GM12878 (cell line): ENCODE measurements at regions not wholly inside any gene's neighbourhood (a gene's known extent, or its start where the extent isn't known, plus 50 kb on each side); places are given as distances from the start of the nearest gene placed in this dataset.

Experiments used
- ATAC-seq: fragments of 200-7000 bp; cut with Tn5 transposase; 3 replicates; pipeline ENCODE4 v1.9.1; 2020; ENCODE audit warnings: mild to moderate bottlenecking, moderate library complexity
- BruUV-seq: library from RNA; stranded (reverse); fragments of 400-500 nt; replicated peaks from 2 replicates; lab custom pipeline; 2021; lab: Mats Ljungman, UMichigan
- CTCF ChIA-PET: fragments of 300-600 bp; sonication (Branson Sonifier 250); formaldehyde crosslinking; extraction: SDS; loops from one replicate; lab custom pipeline; 2021; ENCODE audit warnings: inconsistent platforms; lab: Yijun Ruan, JAX
- POLR2A ChIA-PET: fragments of 350-600 bp; formaldehyde crosslinking; extraction: SDS; loops from one replicate; lab custom pipeline; 2021; ENCODE audit warnings: inconsistent platforms; lab: Charles Lee
- RAD21 ChIA-PET: fragments of 300-600 bp; sonication (Branson Sonifier 250); formaldehyde crosslinking; loops from one replicate; lab custom pipeline; 2023; ENCODE audit warnings: antibody characterized with exemption; ENCODE audit not compliant: unreplicated experiment; lab: Charles Lee
- SMC1A ChIA-PET: fragments of 300-600 bp; sonication (Branson Sonifier 250); formaldehyde crosslinking; loops from one replicate; lab custom pipeline; 2023; ENCODE audit not compliant: unreplicated experiment, uncharacterized antibody; lab: Charles Lee
- DNase-seq: peaks from one replicate; pipeline ENCODE4 v3.0.0-alpha.2; 2011; ENCODE audit warnings: low read depth, low spot score
- FAIRE-seq: peaks from 3 replicates; lab custom pipeline; 2011; peaks lifted over from hg19 to GRCh38; lab: Jason Lieb, UNC
- H2AFZ ChIP-seq: 2 replicates; pipeline ENCODE4 v1.6.0; 2011; ENCODE audit warnings: low read depth, low read length, control low read depth; ENCODE audit not compliant: control insufficient read depth
- H3K27ac ChIP-seq: 2 replicates; pipeline ENCODE4 v1.5.1; 2011; ENCODE audit warnings: control low read depth; ENCODE audit not compliant: control insufficient read depth, insufficient read depth
- H3K27me3 ChIP-seq, 2 experiments: replicated peaks in 1 of 2; 2 replicates each; pipeline versions ENCODE4 v1.6.0 to v1.6.1; 2011; ENCODE audit warnings: low read length in 1 of 2; ENCODE audit not compliant: control insufficient read depth in 2 of 2, insufficient read depth in 2 of 2
- H3K36me3 ChIP-seq, 2 experiments: 2 replicates each; pipeline ENCODE4 v1.5.1; 2011; ENCODE audit warnings: low read length in 1 of 2; ENCODE audit not compliant: control insufficient read depth in 2 of 2, insufficient read depth in 2 of 2
- H3K4me1 ChIP-seq: 2 replicates; pipeline ENCODE4 v1.6.1; 2011; ENCODE audit warnings: mild to moderate bottlenecking, low read length, moderate library complexity, mixed read lengths; ENCODE audit not compliant: control insufficient read depth, insufficient read depth
- H3K4me2 ChIP-seq: 2 replicates; pipeline ENCODE4 v1.6.0; 2011; ENCODE audit warnings: control low read depth; ENCODE audit not compliant: control insufficient read depth, insufficient read depth
- H3K4me3 ChIP-seq: fragments of 200-600 bp; sonication (generic); 2 replicates; pipeline ENCODE4 v1.5.1; 2016
- H3K79me2 ChIP-seq: 2 replicates; pipeline ENCODE4 v1.6.0; 2011; ENCODE audit warnings: low read length; ENCODE audit not compliant: control insufficient read depth, insufficient read depth
- H3K9ac ChIP-seq: 2 replicates; pipeline ENCODE4 v1.8.0; 2011; ENCODE audit warnings: low read length, control low read depth, mixed read lengths; ENCODE audit not compliant: control insufficient read depth, insufficient read depth
- H3K9me3 ChIP-seq: replicated peaks from 3 replicates; pipeline ENCODE4 v1.5.1; 2011; ENCODE audit warnings: mild to moderate bottlenecking, low read length; ENCODE audit not compliant: control insufficient read depth, insufficient read depth
- H4K20me1 ChIP-seq: 2 replicates; pipeline ENCODE4 v1.6.0; 2011; ENCODE audit not compliant: control insufficient read depth, insufficient read depth
- DPF2 ChIP-seq: fragments of 450-650 bp; IDR thresholded peaks from 2 replicates; pipeline ENCODE4 v1.6.1; 2017; ENCODE audit warnings: mild to moderate bottlenecking
- ETV6 ChIP-seq, 2 experiments: fragments of 450-650 bp in 1 of 2; IDR thresholded peaks in 1 of 2; conservative IDR thresholded peaks in 1 of 2; 2 replicates each; pipeline ENCODE4 v1.6.1; 2014; ENCODE audit warnings: antibody characterized with exemption in 1 of 2, borderline replicate concordance in 1 of 2, low read depth in 1 of 2, mild to moderate bottlenecking in 1 of 2, moderate library complexity in 1 of 2
- IKZF1 ChIP-seq: fragments of 450-650 bp; conservative IDR thresholded peaks from 2 replicates; pipeline ENCODE4 v1.6.1; 2017; ENCODE audit warnings: antibody characterized with exemption, mild to moderate bottlenecking
- IKZF2 ChIP-seq, 2 experiments: fragments of 450-650 bp; IDR thresholded peaks; 2 replicates each; pipeline ENCODE4 v1.6.1; 2017; ENCODE audit warnings: mild to moderate bottlenecking in 2 of 2, moderate library complexity in 2 of 2
- NFIC ChIP-seq: IDR thresholded peaks from 2 replicates; pipeline ENCODE4 v1.6.1; 2012; ENCODE audit warnings: low read depth, mild to moderate bottlenecking, inconsistent platforms, low read length, moderate library complexity
- NR2F1 ChIP-seq: fragments of 450-650 bp; conservative IDR thresholded peaks from 2 replicates; pipeline ENCODE4 v1.6.1; 2017; ENCODE audit warnings: mild to moderate bottlenecking
- REST ChIP-seq: IDR thresholded peaks from 2 replicates; pipeline ENCODE4 v1.6.1; 2012; ENCODE audit warnings: mild to moderate bottlenecking, low read depth, low read length
- RUNX3 ChIP-seq: IDR thresholded peaks from 2 replicates; pipeline ENCODE4 v1.6.1; 2012; ENCODE audit warnings: low read length, inconsistent platforms
- SP1 ChIP-seq: IDR thresholded peaks from one replicate; pipeline ENCODE4 v1.6.1; 2011; ENCODE audit warnings: low read depth, low read length
- SRF ChIP-seq, 2 experiments: IDR thresholded peaks; 2 replicates each; pipeline ENCODE4 v1.6.1; 2011; ENCODE audit warnings: low read depth in 2 of 2, low read length in 2 of 2, mild to moderate bottlenecking in 1 of 2, moderate library complexity in 1 of 2
- WGBS: methylation state at CpG from one replicate; pipeline ENCODE4 v1.1.6; 2016; ENCODE audit warnings: low lambda C conversion rate; ENCODE audit not compliant: insufficient replicate concordance, insufficient coverage; ENCODE audit errors: missing lambda C conversion rate; 5-methylcytosine and 5-hydroxymethylcytosine counted together
- in situ Hi-C: fragments of 300-500 bp; cut with MboI; formaldehyde crosslinking; loops from 9 replicates; pipeline ENCODE4 v1.14.3; 2018; ENCODE audit warnings: mixed read lengths
- intact Hi-C: fragments of 100-400 bp; cut with micrococcal nuclease; formaldehyde crosslinking; loops from one replicate; pipeline ENCODE4 v1.14.2; 2022; ENCODE audit not compliant: unreplicated experiment
- TF ChIP-seq, protein P1 (sequence below): fragments of 450-650 bp; IDR thresholded peaks from 2 replicates; pipeline ENCODE4 v1.6.1; 2017; ENCODE audit warnings: mild to moderate bottlenecking, low read depth, inconsistent platforms; ENCODE audit not compliant: poor library complexity, severe bottlenecking

GRCh38 chr3:71905426-71905825 is 120.5 kb upstream of the PROK2 start:
- Histone ChIP-seq H3K27me3 (peaks cover 0 to 1% of the 10 kb centered on the region in 2 experiments; a peak in 1 of 4 replicates), H2AFZ (no peak overlapping the region), H3K4me1 (peaks cover 19% of the 10 kb centered on the region), H4K20me1 (no peaks in the 10 kb centered on the region), H3K9ac (no peak overlapping the region), H3K79me2 (no peaks in the 10 kb centered on the region), H3K9me3 (no peaks in the 10 kb centered on the region; the same call in 2 of the 3 replicates), H3K27ac (no peak overlapping the region), H3K4me3 (no peak overlapping the region), H3K36me3 (no peaks in the 10 kb centered on the region), H3K4me2 (peak overlapping the region; percentile 39; the same call in 1 of the 2 replicates)
- FAIRE-seq (peak; percentile 76), ATAC-seq (peak; percentile 82), DNase-seq (peak; percentile 38)
- RAD21 ChIA-PET, result no interaction called here
- intact Hi-C loops (no loop called here), in situ Hi-C loops (no loop called here)
- SMC1A ChIA-PET, result interaction anchor here (0.5 to 1.7 kb wide), 3 partner anchors 9 to 175 kb away, joined by 3 to 5 read pairs (median 4); no protein-coding TSS in a partner anchor
- CTCF ChIA-PET, result interaction anchor here (1.0 kb wide), 1 partner anchor 14 kb away, joined by 3 read pairs; no protein-coding TSS in a partner anchor
- POLR2A ChIA-PET, result no interaction called here
- WGBS, result 4% methylated on average over 5 of the region's 5 CpGs
- BruUV-seq, result no TSS peak
- TF ChIP-seq NFIC, result peak; percentile 55; the same call in 1 of the 2 replicates
- peak; percentile 85 for TF ChIP-seq RUNX3
- TF ChIP-seq SRF (IDR thresholded peaks at IDR 0.05; ENCODE audit: low read depth in 2 of 2, low read length in 2 of 2), result no peak
- peak; percentile 59 for TF ChIP-seq IKZF1
- peak; percentile 30 to 47; a peak in 1 of 4 replicates for TF ChIP-seq IKZF2 (IDR thresholded peaks at IDR 0.05)
- TF ChIP-seq DPF2, result 0 out of 2 replicates have a peak, but pooled peaks have one; percentile 27
- TF ChIP-seq ETV6 (conservative IDR thresholded peaks at IDR 0.05 in 1 of 2, IDR thresholded peaks at IDR 0.05 in 1 of 2; ENCODE audit: borderline replicate concordance in 1 of 2, low read depth in 1 of 2), result peak in 1 of 2 experiments; percentile 80; a peak in 2 of 4 replicates
- 0 out of 2 replicates have a peak, but pooled peaks have one; percentile 53 for TF ChIP-seq NR2F1
- TF ChIP-seq REST, result no peak
- TF ChIP-seq SP1, result no peak
- TF ChIP-seq, protein P1, sequence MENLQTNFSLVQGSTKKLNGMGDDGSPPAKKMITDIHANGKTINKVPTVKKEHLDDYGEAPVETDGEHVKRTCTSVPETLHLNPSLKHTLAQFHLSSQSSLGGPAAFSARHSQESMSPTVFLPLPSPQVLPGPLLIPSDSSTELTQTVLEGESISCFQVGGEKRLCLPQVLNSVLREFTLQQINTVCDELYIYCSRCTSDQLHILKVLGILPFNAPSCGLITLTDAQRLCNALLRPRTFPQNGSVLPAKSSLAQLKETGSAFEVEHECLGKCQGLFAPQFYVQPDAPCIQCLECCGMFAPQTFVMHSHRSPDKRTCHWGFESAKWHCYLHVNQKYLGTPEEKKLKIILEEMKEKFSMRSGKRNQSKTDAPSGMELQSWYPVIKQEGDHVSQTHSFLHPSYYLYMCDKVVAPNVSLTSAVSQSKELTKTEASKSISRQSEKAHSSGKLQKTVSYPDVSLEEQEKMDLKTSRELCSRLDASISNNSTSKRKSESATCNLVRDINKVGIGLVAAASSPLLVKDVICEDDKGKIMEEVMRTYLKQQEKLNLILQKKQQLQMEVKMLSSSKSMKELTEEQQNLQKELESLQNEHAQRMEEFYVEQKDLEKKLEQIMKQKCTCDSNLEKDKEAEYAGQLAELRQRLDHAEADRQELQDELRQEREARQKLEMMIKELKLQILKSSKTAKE, result peak; percentile 30
- TF ChIP-seq, all 136 proteins: peak for 8
